Progenitor cell of endocrine pancreas (in vitro differentiated cells): ENCODE measurements at regions not wholly inside any gene's neighbourhood (a gene's known extent, or its start where the extent isn't known, plus 50 kb on each side); places are given as distances from the start of the nearest gene placed in this dataset.

ENCODE experiments used
- DNase-seq: peaks from one replicate; pipeline ENCODE4 v3.0.0; 2021; ENCODE audit warnings: low spot score; ENCODE audit not compliant: unreplicated experiment
- H3K27ac Mint-ChIP-seq: 2 replicates; pipeline ENCODE4 v1.8.0; 2021; ENCODE audit warnings: mild to moderate bottlenecking, moderate library complexity, mixed read lengths
- H3K27me3 Mint-ChIP-seq: 2 replicates; pipeline ENCODE4 v1.8.0; 2021; ENCODE audit warnings: mixed read lengths
- H3K36me3 Mint-ChIP-seq: 2 replicates; pipeline ENCODE4 v1.8.0; 2022; ENCODE audit warnings: mixed read lengths; ENCODE audit not compliant: insufficient read depth
- H3K4me1 Mint-ChIP-seq: 2 replicates; pipeline ENCODE4 v1.8.0; 2021; ENCODE audit warnings: low read depth, mixed read lengths
- H3K4me3 Mint-ChIP-seq: 2 replicates; pipeline ENCODE4 v1.8.0; 2021; ENCODE audit warnings: low read depth, mild to moderate bottlenecking, moderate library complexity, mixed read lengths
- H3K9me3 Mint-ChIP-seq: 2 replicates; pipeline ENCODE4 v1.8.0; 2021; ENCODE audit warnings: low read depth, mixed read lengths
- CTCF ChIP-seq: fragments of 200-600 bp; sonication (generic); IDR thresholded peaks from one replicate; pipeline ENCODE4 v1.5.0; 2021; ENCODE audit warnings: antibody characterized with exemption, mild to moderate bottlenecking; ENCODE audit not compliant: unreplicated experiment

GRCh38 chr18:40929399-40929798, 1025.6 kb upstream of the PIK3C3 start:
- Mint-ChIP-seq H3K27me3 (no peaks in the 10 kb centered on the region), H3K4me1 (no peaks in the 10 kb centered on the region), H3K27ac (no peak overlapping the region), H3K9me3 (no peaks in the 10 kb centered on the region), H3K4me3 (no peak overlapping the region), H3K36me3 (no peaks in the 10 kb centered on the region)
- no peak for DNase-seq
- no peak for TF ChIP-seq CTCF

- TF ChIP-seq CTCF: no peak
- H3K9me3 Mint-ChIP-seq: no peaks in the 10 kb centered on the region
- peaks cover 12% of the 10 kb centered on the region for H3K4me1 Mint-ChIP-seq
- no peaks in the 10 kb centered on the region for H3K27me3 Mint-ChIP-seq
- H3K36me3 Mint-ChIP-seq: no peaks in the 10 kb centered on the region
- DNase-seq: no peak
- H3K27ac Mint-ChIP-seq: no peak overlapping the region
- no peak overlapping the region for H3K4me3 Mint-ChIP-seq
These were observed 1028.4 kb upstream of the PIK3C3 start for GRCh38 chr18:40926679-40927078.

- Mint-ChIP-seq H3K4me3 (no peak overlapping the region), H3K36me3 (no peaks in the 10 kb centered on the region), H3K27ac (no peak overlapping the region), H3K9me3 (peaks cover 2% of the 10 kb centered on the region), H3K4me1 (peaks cover 14% of the 10 kb centered on the region), H3K27me3 (no peaks in the 10 kb centered on the region)
- no peak for TF ChIP-seq CTCF
- no peak for DNase-seq
These were observed 1029.9 kb upstream of the PIK3C3 start for GRCh38 chr18:40925071-40925541.

GRCh38 chr18:40921845-40922629, 1033.0 kb upstream of the PIK3C3 start:
- H3K4me3 Mint-ChIP-seq: no peak overlapping the region
- TF ChIP-seq CTCF: no peak
- H3K4me1 Mint-ChIP-seq: peaks cover 14% of the 10 kb centered on the region
- H3K36me3 Mint-ChIP-seq: no peaks in the 10 kb centered on the region
- H3K27me3 Mint-ChIP-seq: no peaks in the 10 kb centered on the region
- H3K27ac Mint-ChIP-seq: peak overlapping the region; percentile 79
- peaks cover 2% of the 10 kb centered on the region for H3K9me3 Mint-ChIP-seq
- DNase-seq: no peak

- no peaks in the 10 kb centered on the region for H3K36me3 Mint-ChIP-seq
These were observed 1038.0 kb upstream of the PIK3C3 start for GRCh38 chr18:40917056-40917455.

More at GRCh38 chr18:40917056-40917455, 1038.0 kb upstream of the PIK3C3 start:
- H3K4me1 Mint-ChIP-seq: peaks cover 5% of the 10 kb centered on the region
- no peak for DNase-seq
- TF ChIP-seq CTCF: no peak
- no peak overlapping the region for H3K4me3 Mint-ChIP-seq
- peaks cover 2% of the 10 kb centered on the region for H3K9me3 Mint-ChIP-seq
- no peak overlapping the region for H3K27ac Mint-ChIP-seq
- H3K27me3 Mint-ChIP-seq: no peaks in the 10 kb centered on the region
